Astrocyte (in vitro differentiated cells and primary cell): ENCODE measurements at regions not wholly inside any gene's neighbourhood (a gene's known extent, or its start where the extent isn't known, plus 50 kb on each side); places are given as distances from the start of the nearest gene placed in this dataset.

ENCODE experiments used
- CTCF ChIP-seq: IDR thresholded peaks from 2 replicates; pipeline ENCODE4 v1.5.1; 2011; ENCODE audit warnings: low read depth, mild to moderate bottlenecking, inconsistent platforms, low read length, moderate library complexity; ENCODE audit not compliant: insufficient read depth
- EZH2 ChIP-seq: IDR thresholded peaks from 2 replicates; pipeline ENCODE4 v1.6.1; 2012; ENCODE audit warnings: mild to moderate bottlenecking, low read length, inconsistent platforms; ENCODE audit not compliant: insufficient read depth

- no peak for TF ChIP-seq EZH2
- no peak for TF ChIP-seq CTCF
These were observed 427.9 kb downstream of the JRKL start for GRCh38 chr11:96817482-96818399.
